Transverse colon (tissue), 4 donors: ENCODE measurements at regions not wholly inside any gene's neighbourhood (a gene's known extent, or its start where the extent isn't known, plus 50 kb on each side); places are given as distances from the start of the nearest gene placed in this dataset.

Experiments
- DNase-seq: peaks from one replicate; pipeline ENCODE4 v3.0.0-alpha.2; 2019
- H3K27ac ChIP-seq, 4 donors: fragments of 200-600 bp; sonication (generic); 2 replicates each; pipeline ENCODE4 v1.5.1; 2016 to 2018; ENCODE audit warnings: inconsistent platforms in 4 of 4
- H3K27me3 ChIP-seq: fragments of 200-600 bp; sonication (generic); 2 replicates; pipeline ENCODE4 v1.5.1; 2017; ENCODE audit warnings: inconsistent platforms
- H3K36me3 ChIP-seq, 4 donors: fragments of 200-600 bp; sonication (generic); 2 replicates each; pipeline ENCODE4 v1.5.1; 2017 to 2019; ENCODE audit warnings: inconsistent platforms in 4 of 4
- H3K4me1 ChIP-seq, 4 donors: fragments of 200-600 bp; sonication (generic); 2 replicates each; pipeline ENCODE4 v1.5.1; 2017 to 2020; ENCODE audit warnings: inconsistent platforms in 4 of 4
- H3K4me3 ChIP-seq, 4 donors: fragments of 200-600 bp; sonication (generic); 1 replicate in 1 of 4; 2 replicates in 3 of 4; pipeline versions ENCODE4 v1.5.1 to v1.6.1; 2017 to 2019; ENCODE audit warnings: inconsistent platforms in 4 of 4
- H3K9me3 ChIP-seq, 2 donors: fragments of 200-600 bp; sonication (generic); 2 replicates each; pipeline ENCODE4 v1.5.1; 2017 to 2019; ENCODE audit warnings: inconsistent platforms in 2 of 2
- EP300 ChIP-seq: sonication (generic); formaldehyde crosslinking; IDR thresholded peaks from one replicate; pipeline ENCODE4 v1.6.1; 2017; ENCODE audit warnings: antibody characterized with exemption, low read depth
- POLR2A ChIP-seq: fragments of 450-650 bp; IDR thresholded peaks from one replicate; pipeline ENCODE4 v1.6.1; 2016; ENCODE audit warnings: antibody characterized with exemption, mild to moderate bottlenecking, moderate library complexity
- POLR2AphosphoS5 ChIP-seq, 3 donors: sonication (generic); formaldehyde crosslinking; IDR thresholded peaks; one replicate each; pipeline ENCODE4 v1.6.1; 2016; ENCODE audit warnings: antibody characterized with exemption in 3 of 3
- WGBS, 2 donors: methylation state at CpG; one replicate each; pipeline ENCODE4 v1.1.5; 2018; ENCODE audit warnings: low coverage in 1 of 2; 5-methylcytosine and 5-hydroxymethylcytosine counted together
- in situ Hi-C, 4 donors: fragments of 200-750 bp; cut with MboI; loops; one replicate each; pipeline versions ENCODE4 v1.15.0 to v1.15.1; 2017; ENCODE audit warnings: low sequenced_read_pairs in 3 of 4, low pct_ligation_motif_present in 1 of 4, low pct_unique_long_range_greater_than_20kb in 1 of 4
- intact Hi-C: fragments of 100-400 bp; cut with DNase I; formaldehyde crosslinking; loops from one replicate; pipeline ENCODE4 v1.15.1; 2023; ENCODE audit warnings: low total_unique reads
- TF ChIP-seq, protein P1 (sequence below), 5 experiments: fragments of 200-600 bp in 3 of 5; fragments of 450-650 bp in 2 of 5; sonication (generic) in 3 of 5; IDR thresholded peaks; 1 replicate in 2 of 5; 2 replicates in 3 of 5; pipeline ENCODE4 v1.5.1; 2016 to 2017; ENCODE audit warnings: antibody characterized with exemption in 5 of 5, inconsistent platforms in 3 of 5, mild to moderate bottlenecking in 2 of 5, moderate library complexity in 1 of 5

DNA sequence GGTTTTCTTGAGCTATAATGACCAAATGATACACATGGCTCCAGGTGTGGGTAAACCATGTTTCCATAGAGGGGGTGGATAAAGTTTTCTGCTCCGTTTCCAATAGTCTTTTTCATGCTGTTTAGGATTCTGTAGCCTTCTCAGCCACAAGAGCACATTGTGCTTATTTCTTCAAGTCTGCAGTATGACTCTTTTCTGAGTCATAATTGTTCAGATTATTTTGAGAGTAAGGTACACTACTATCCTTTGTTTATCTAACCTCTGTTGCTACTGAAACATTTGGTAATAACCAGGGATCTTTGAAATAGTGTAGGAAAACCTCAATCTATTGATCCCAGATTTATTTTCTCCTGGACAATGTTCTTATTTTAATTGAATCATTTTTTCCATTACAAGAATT, 247.9 kb upstream of the BMP2 start:
- Histone ChIP-seq H3K9me3 (peaks cover 0 to 9% of the 10 kb centered on the region in 2 donors), H3K4me1 (no peaks in the 10 kb centered on the region), H3K27me3 (no peaks in the 10 kb centered on the region), H3K4me3 (no peak overlapping the region), H3K27ac (no peak overlapping the region), H3K36me3 (no peaks in the 10 kb centered on the region)
- TF ChIP-seq, protein P1, sequence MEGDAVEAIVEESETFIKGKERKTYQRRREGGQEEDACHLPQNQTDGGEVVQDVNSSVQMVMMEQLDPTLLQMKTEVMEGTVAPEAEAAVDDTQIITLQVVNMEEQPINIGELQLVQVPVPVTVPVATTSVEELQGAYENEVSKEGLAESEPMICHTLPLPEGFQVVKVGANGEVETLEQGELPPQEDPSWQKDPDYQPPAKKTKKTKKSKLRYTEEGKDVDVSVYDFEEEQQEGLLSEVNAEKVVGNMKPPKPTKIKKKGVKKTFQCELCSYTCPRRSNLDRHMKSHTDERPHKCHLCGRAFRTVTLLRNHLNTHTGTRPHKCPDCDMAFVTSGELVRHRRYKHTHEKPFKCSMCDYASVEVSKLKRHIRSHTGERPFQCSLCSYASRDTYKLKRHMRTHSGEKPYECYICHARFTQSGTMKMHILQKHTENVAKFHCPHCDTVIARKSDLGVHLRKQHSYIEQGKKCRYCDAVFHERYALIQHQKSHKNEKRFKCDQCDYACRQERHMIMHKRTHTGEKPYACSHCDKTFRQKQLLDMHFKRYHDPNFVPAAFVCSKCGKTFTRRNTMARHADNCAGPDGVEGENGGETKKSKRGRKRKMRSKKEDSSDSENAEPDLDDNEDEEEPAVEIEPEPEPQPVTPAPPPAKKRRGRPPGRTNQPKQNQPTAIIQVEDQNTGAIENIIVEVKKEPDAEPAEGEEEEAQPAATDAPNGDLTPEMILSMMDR (IDR thresholded peaks at IDR 0.05): no peak
- TF ChIP-seq POLR2A (no peak), POLR2AphosphoS5 (IDR thresholded peaks at IDR 0.05) (no peak), EP300 (no peak)
- 30 to 67% methylated on average over 1 of the region's 1 CpG for WGBS, 2 donors
- DNase-seq: no peak
- intact Hi-C loops (no loop called here), in situ Hi-C loops (no loop called here)

DNA sequence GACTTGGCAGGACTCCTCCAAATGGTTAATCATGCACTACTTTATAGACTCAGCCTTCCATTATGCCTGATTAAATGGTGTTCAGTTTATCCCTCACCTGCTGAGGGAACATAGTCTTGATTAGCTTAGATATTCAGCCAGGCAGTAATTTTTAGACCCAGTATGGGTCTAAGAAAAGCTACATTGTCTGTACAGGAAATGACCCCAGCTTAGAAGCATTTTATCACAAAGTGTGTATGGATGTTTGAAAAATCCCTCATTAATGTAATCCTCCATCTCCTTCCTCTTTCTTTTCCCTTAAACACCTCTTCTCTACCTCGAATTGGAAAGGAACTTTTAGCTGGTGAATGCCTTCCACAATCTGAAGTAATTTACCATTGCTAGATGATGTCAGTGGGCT, 252.2 kb upstream of the BMP2 start:
- TF ChIP-seq, protein P1 (IDR thresholded peaks at IDR 0.05): no peak
- no peak for TF ChIP-seq POLR2A
- TF ChIP-seq EP300: no peak
- no peak for TF ChIP-seq POLR2AphosphoS5 (IDR thresholded peaks at IDR 0.05)
- in situ Hi-C loops (no loop called here), intact Hi-C loops (no loop called here)
- Histone ChIP-seq H3K4me3 (no peak overlapping the region), H3K27me3 (no peaks in the 10 kb centered on the region), H3K36me3 (no peaks in the 10 kb centered on the region), H3K4me1 (no peaks in the 10 kb centered on the region), H3K9me3 (no peaks in the 10 kb centered on the region), H3K27ac (no peak overlapping the region)
- no peak for DNase-seq
- WGBS, 2 donors: 0 to 16% methylated on average over 1 of the region's 1 CpG

DNA sequence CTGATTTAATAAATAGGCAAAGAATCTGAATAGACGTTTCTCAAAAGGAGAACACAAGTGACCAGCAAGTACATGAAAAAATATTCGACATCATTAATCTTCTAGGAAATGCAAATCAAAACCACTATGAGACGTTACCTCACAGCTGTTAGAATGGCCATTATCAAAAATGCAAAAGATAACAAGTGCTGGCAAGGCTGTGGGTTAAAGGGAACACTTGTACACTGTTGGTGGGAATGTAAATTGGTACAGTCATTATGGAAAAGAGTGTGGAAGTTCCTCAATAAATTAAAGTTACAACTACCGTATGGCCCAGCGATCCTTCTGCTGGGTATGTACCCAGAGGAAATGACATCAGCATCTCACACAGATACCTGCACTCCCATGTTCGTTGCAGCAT, 253.9 kb upstream of the BMP2 start:
- Histone ChIP-seq H3K4me1 (no peaks in the 10 kb centered on the region), H3K27ac (no peak overlapping the region), H3K27me3 (no peaks in the 10 kb centered on the region), H3K9me3 (no peaks in the 10 kb centered on the region), H3K4me3 (no peak overlapping the region), H3K36me3 (no peaks in the 10 kb centered on the region)
- WGBS, 2 donors: 59 to 80% methylated on average over 5 to 6 of the region's 6 CpGs
- in situ Hi-C loops (no loop called here), intact Hi-C loops (no loop called here)
- DNase-seq: no peak
- TF ChIP-seq POLR2AphosphoS5 (IDR thresholded peaks at IDR 0.05) (no peak), POLR2A (no peak), EP300 (no peak)
- TF ChIP-seq, protein P1 (IDR thresholded peaks at IDR 0.05): no peak

DNA sequence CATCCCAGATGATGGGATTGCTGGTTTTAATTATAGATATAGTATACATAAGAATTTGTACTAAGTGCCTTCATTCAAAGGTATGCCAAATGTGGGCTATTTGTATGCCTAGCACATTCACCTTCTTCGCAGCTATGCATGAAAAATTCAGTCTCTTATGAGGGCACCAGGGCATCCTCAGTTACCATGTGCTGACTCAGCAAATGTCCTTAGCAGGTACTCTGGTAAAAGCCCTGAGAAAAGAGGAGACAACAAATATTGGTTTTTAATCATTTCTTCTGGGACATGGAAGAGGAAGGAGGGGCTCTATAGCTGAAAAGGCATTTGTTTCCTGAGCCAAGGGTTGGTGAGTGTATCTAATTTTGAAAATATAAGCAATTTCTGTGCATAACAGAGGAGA, 258.1 kb upstream of the BMP2 start:
- Histone ChIP-seq H3K9me3 (no peaks in the 10 kb centered on the region), H3K36me3 (no peaks in the 10 kb centered on the region), H3K27ac (no peak overlapping the region), H3K27me3 (no peaks in the 10 kb centered on the region), H3K4me3 (no peak overlapping the region), H3K4me1 (no peaks in the 10 kb centered on the region)
- no peak for DNase-seq
- WGBS, 2 donors: 63 to 76% methylated on average over 1 of the region's 1 CpG
- TF ChIP-seq EP300 (no peak), POLR2A (no peak), POLR2AphosphoS5 (IDR thresholded peaks at IDR 0.05) (no peak)
- TF ChIP-seq, protein P1 (IDR thresholded peaks at IDR 0.05): no peak
- in situ Hi-C loops: no loop called here
- intact Hi-C loops: no loop called here
